ENCODE measurements at regions not wholly inside any gene's neighbourhood (a gene's known extent, or its start where the extent isn't known, plus 50 kb on each side); places are given as distances from the start of the nearest gene placed in this dataset.
A peak's percentile ranks its signal among the peaks of the same experiment; 100 is the strongest.

- TF ChIP-seq, protein P1, sequence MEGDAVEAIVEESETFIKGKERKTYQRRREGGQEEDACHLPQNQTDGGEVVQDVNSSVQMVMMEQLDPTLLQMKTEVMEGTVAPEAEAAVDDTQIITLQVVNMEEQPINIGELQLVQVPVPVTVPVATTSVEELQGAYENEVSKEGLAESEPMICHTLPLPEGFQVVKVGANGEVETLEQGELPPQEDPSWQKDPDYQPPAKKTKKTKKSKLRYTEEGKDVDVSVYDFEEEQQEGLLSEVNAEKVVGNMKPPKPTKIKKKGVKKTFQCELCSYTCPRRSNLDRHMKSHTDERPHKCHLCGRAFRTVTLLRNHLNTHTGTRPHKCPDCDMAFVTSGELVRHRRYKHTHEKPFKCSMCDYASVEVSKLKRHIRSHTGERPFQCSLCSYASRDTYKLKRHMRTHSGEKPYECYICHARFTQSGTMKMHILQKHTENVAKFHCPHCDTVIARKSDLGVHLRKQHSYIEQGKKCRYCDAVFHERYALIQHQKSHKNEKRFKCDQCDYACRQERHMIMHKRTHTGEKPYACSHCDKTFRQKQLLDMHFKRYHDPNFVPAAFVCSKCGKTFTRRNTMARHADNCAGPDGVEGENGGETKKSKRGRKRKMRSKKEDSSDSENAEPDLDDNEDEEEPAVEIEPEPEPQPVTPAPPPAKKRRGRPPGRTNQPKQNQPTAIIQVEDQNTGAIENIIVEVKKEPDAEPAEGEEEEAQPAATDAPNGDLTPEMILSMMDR (IDR thresholded peaks at IDR 0.05; ENCODE audit: low read depth, low read length) = peak; percentile 83
- TF ChIP-seq EZH2phosphoT487 (IDR thresholded peaks at IDR 0.05; ENCODE audit: low read depth) = no peak
These were observed 352.9 kb downstream of the RAPGEF2 start for GRCh38 chr4:159455675-159456237.

All from OCI-LY3 (cell line).